Adrenal gland (tissue), 9 donors: ENCODE measurements at regions not wholly inside any gene's neighbourhood (a gene's known extent, or its start where the extent isn't known, plus 50 kb on each side); places are given as distances from the start of the nearest gene placed in this dataset.
"Not testable (repeated sequence)": the region's sequence is repeated elsewhere in the genome, so short reads cannot be mapped to it uniquely, and the experiment has no call there.

ENCODE experiments used
- DNase-seq, 7 donors: peaks; one replicate each; pipeline ENCODE4 v3.0.0-alpha.2; 2019 to 2020
- H3K27ac ChIP-seq, 5 donors: fragments of 200-600 bp; sonication (generic) in 4 of 5; 1 replicate in 3 of 5; 2 replicates in 2 of 5; pipeline versions ENCODE4 v1.5.1 to v1.8.0; 2016 to 2020; ENCODE audit warnings: mild to moderate bottlenecking in 1 of 5
- H3K27me3 ChIP-seq: fragments of 200-600 bp; 2 replicates; pipeline ENCODE4 v1.8.0; 2021
- H3K36me3 ChIP-seq, 2 donors: fragments of 200-600 bp; replicated peaks in 1 of 2; 1 replicate in 1 of 2; 2 replicates in 1 of 2; pipeline versions ENCODE4 v1.5.1 to v1.8.0; 2018 to 2022
- H3K4me1 ChIP-seq, 2 donors: fragments of 200-600 bp; replicated peaks in 1 of 2; 1 replicate in 1 of 2; 2 replicates in 1 of 2; pipeline versions ENCODE4 v1.5.1 to v1.8.0; 2018 to 2021
- H3K4me3 ChIP-seq, 4 donors: fragments of 200-600 bp; sonication (generic) in 3 of 4; one replicate each; pipeline ENCODE4 v1.5.1; 2016 to 2018
- H3K9me3 ChIP-seq, 3 donors: fragments of 200-600 bp; sonication (generic) in 1 of 3; replicated peaks in 1 of 3; 1 replicate in 2 of 3; 2 replicates in 1 of 3; pipeline versions ENCODE4 v1.5.1 to v1.8.0; 2016 to 2021
- WGBS, 4 donors: extraction: QIAGEN DNeasy Blood & Tissue Kit in 2 of 4; methylation state at CpG; one replicate each; pipeline versions ENCODE4 v1.1.5 to v1.1.7; 2013 to 2017; 5-methylcytosine and 5-hydroxymethylcytosine counted together
- intact Hi-C, 2 donors: fragments of 100-400 bp; cut with DNase I; formaldehyde crosslinking; loops; one replicate each; pipeline versions ENCODE4 v1.14.1 to v1.15.0; 2022 to 2023
- TF ChIP-seq, protein P1 (sequence below), 6 experiments: fragments of 450-650 bp in 4 of 6; fragments of 200-600 bp in 2 of 6; sonication (generic) in 1 of 6; IDR thresholded peaks; 1 replicate in 5 of 6; 2 replicates in 1 of 6; pipeline versions ENCODE4 v1.5.1 to v1.8.0; 2016 to 2021; ENCODE audit warnings: antibody characterized with exemption in 6 of 6, mild to moderate bottlenecking in 2 of 6, moderate library complexity in 1 of 6
- donor health status: healthy with polysubstance abuse.
- donor health status: Bipolar disorder and iron deficiency.
- donor health status: DM: yes; HTN: yes; CAD: no.
- donor health status: DM: no; HTN: no; CAD: no.
- donor health status: DM: no; HTN: no; CAD: no.

DNA sequence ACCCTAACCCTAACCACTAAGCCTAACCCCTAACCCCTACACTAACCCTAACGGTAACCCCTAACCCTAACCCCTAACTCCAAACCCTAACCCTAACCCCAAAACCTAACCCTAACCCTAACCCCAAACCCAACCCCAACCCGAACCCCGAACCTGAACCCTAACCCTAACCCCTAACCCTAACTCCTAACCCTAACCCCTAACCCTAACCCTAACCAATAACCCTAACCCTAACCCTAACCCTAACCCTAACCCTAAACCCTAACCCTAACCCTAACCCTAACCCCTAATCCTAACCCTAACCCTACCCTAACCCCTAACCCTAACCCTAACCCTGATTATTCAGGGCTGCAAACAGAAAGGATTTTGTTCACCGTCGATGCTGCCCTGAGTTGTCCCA, 144.6 kb upstream of the DUSP22 start:
- H3K4me3 ChIP-seq, H3K9me3 ChIP-seq, intact Hi-C loops, H3K36me3 ChIP-seq, H3K27ac ChIP-seq, H3K4me1 ChIP-seq, H3K27me3 ChIP-seq, DNase-seq: not testable (repeated sequence)
- 95 to 100% (median 99%) methylated on average over 2 to 5 of the region's 5 CpGs for WGBS, 4 donors

DNA sequence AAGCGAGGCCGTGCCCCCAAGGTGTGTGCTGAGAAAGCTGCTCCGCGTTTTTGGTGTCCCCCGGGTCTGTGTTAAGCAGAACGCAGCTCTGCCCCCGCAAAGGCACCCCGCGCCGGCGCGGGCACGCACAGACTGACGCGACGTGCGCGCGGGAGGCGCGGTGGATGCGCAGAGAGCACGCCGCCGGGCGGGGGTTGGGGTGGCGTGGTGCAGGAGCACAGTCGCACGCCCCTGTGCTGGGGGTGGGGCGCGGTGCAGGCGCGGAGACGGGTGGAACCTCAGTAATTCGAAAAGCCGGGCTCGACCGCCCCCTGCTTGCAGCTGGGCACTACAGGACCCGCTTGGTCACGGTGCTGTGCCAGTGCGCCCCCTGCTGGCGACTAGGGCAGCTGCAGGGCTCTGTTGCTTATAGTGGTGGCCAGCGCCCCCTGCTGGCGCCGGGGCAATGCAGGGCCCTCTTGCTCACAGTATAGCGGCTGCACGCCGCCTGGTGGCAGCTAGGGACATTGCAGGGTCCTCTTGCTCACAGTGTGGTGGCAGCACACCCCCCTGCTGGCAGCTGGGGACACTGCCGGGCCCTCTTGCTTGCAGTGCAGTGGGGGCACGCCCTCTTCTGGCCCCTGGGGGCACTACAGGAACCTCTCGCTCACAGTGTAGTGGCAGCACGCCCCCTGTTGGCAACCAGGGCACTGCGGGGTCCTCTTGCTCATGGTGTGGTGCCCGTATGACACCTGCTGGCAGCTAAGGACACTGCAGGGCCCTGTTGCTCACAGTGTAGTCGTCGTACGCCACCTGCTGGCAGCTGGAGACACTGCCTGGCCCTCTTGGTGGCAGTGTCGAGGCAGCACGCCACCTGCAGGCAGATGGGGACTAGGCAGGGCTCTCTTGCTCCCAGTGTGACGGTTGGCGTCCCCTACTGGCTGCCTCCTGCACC, 144.0 kb upstream of the DUSP22 start:
- H3K9me3 ChIP-seq, H3K4me3 ChIP-seq, H3K4me1 ChIP-seq, H3K27ac ChIP-seq, intact Hi-C loops, H3K27me3 ChIP-seq, H3K36me3 ChIP-seq: not testable (repeated sequence)
- TF ChIP-seq, protein P1, sequence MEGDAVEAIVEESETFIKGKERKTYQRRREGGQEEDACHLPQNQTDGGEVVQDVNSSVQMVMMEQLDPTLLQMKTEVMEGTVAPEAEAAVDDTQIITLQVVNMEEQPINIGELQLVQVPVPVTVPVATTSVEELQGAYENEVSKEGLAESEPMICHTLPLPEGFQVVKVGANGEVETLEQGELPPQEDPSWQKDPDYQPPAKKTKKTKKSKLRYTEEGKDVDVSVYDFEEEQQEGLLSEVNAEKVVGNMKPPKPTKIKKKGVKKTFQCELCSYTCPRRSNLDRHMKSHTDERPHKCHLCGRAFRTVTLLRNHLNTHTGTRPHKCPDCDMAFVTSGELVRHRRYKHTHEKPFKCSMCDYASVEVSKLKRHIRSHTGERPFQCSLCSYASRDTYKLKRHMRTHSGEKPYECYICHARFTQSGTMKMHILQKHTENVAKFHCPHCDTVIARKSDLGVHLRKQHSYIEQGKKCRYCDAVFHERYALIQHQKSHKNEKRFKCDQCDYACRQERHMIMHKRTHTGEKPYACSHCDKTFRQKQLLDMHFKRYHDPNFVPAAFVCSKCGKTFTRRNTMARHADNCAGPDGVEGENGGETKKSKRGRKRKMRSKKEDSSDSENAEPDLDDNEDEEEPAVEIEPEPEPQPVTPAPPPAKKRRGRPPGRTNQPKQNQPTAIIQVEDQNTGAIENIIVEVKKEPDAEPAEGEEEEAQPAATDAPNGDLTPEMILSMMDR (IDR thresholded peaks at IDR 0.05) = peak in 5 of 6 experiments; percentile 18 to 67 (median 43)
- WGBS, 4 donors = 83 to 87% (median 83%) methylated on average over 48 to 61 of the region's 61 CpGs
- DNase-seq = peak; percentile 27 to 77 (median 61)

DNA sequence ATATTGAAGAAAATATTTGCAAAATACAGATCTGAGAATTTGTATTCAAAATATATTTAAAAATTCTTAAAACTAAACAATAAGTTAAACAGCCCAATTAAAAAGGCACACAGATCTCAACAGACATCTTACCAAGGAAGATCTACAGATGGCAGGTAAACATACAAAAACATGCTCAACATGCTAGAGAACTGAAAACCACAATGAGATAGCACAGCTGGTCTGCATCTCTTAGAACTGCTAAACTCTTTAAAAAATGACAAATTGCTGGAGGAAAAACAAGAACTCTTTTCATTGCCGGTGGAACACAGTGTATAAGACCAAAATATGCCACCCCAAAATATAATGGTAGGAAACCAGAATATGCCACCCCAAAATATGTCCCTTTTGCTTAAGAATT, 142.1 kb upstream of the DUSP22 start:
- intact Hi-C loops, H3K27ac ChIP-seq, H3K27me3 ChIP-seq, H3K9me3 ChIP-seq, H3K4me3 ChIP-seq, H3K36me3 ChIP-seq, H3K4me1 ChIP-seq, DNase-seq: not testable (repeated sequence)
- 60 to 63% (median 62%) methylated on average over 1 of the region's 1 CpG for WGBS, 4 donors

DNA sequence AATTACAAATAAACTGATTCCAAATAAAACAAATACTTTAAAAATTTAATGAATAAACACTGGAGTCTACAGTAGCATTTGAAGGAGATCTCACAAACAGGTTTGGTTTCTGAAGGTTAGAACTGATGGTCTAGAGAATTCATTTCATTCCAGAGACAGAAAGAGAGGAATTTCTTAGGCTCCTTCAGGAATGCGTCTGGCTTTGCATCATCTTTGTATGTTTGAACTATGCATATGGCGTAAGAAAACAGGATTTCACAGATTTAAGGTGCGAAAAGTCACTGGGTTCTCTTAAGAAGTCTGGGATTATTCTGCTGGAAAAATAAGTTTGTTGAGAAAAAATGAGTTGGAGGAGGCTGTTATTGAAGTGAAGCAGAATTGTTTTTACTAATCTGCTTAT, 139.9 kb upstream of the DUSP22 start:
- H3K27me3 ChIP-seq, DNase-seq, H3K27ac ChIP-seq, H3K36me3 ChIP-seq, H3K9me3 ChIP-seq, H3K4me3 ChIP-seq, intact Hi-C loops, H3K4me1 ChIP-seq: not testable (repeated sequence)
- WGBS, 4 donors = 66 to 72% (median 71%) methylated on average over 3 of the region's 3 CpGs

DNA sequence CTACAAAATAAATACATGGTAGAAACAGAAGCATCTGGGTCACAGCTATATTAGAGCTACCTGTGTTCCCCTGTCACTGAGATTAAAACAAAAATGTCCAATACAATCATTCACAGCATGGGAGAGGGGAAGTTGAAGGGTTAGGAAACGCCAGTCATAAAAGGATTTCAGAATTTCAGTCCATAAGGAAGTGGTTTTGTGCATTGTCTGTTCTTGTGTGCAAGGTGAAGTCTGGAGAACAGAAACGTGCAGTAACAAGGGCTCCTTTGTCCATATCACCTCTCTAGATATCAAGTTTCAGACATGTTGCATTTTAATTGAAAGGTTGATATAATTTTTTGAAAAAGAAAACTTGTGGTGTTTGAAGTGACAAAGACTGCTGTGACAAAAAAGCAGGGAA, 139.3 kb upstream of the DUSP22 start:
- H3K4me1 ChIP-seq, intact Hi-C loops, H3K4me3 ChIP-seq, H3K27ac ChIP-seq, H3K36me3 ChIP-seq, H3K9me3 ChIP-seq, H3K27me3 ChIP-seq, DNase-seq: not testable (repeated sequence)
- WGBS, 4 donors = 14 to 22% (median 19%) methylated on average over 2 of the region's 2 CpGs

DNA sequence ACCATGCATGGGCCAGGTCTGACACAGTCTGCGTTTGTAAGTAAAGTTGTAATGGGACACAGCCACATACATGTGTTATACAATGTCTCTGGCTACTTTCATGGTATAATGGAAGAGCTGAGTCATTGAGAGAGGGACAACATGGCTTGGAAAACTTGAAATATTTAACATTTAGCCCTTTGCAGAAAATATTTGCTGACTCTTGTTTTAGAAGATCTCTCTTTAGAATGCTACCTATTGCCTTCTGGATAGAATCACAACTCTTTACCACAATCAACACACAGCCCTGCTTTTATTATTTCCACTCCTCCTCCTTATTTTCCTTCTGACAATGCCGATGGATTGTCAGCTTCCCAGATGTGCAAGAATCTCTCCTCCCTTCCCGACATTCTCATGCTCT, 138.4 kb upstream of the DUSP22 start:
- H3K4me3 ChIP-seq, H3K36me3 ChIP-seq, H3K4me1 ChIP-seq, H3K27ac ChIP-seq, H3K9me3 ChIP-seq, DNase-seq, H3K27me3 ChIP-seq, intact Hi-C loops: not testable (repeated sequence)
- WGBS, 4 donors = 54 to 73% (median 66%) methylated on average over 3 of the region's 3 CpGs

DNA sequence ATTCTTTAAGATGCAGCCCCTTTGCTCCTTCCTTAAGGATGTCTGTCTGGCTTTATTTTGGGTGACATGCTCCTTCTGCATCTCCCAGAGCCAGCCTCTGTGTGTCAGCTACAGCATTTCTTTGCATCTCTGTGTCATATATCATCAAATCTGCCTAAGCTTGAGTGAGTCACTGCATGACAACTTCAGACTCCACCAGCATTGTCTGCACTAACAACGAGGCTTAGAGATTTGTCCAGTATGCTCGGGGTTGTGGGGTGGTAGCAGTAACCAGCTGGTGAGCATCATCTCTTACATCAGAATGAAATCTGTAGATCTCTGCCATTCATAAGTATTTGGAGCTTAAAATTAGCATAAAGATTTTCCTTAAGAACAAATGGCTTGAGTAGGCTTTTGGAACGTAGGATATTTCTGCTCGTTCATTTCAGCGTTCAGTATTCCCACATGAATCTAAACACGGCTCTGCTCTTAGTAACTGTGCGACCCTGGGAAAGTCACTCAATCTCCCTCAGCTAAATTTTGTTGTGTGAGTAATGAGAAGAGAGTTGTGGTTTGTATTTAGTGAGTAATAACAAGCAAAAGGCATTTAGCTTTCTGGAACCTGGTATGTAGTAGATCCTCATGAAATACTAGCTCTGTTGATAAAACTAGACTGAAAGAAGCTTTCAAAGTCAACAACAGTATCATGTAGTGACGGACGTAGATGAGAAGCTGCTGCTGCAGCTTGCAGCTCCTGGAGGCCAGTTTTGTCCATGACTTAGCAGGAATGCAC, 137.8 kb upstream of the DUSP22 start:
- DNase-seq, intact Hi-C loops, H3K4me1 ChIP-seq, H3K27me3 ChIP-seq, H3K4me3 ChIP-seq, H3K27ac ChIP-seq, H3K9me3 ChIP-seq, H3K36me3 ChIP-seq: not testable (repeated sequence)
- WGBS, 4 donors = 58 to 65% (median 61%) methylated on average over 9 of the region's 9 CpGs
